CD4-positive, alpha-beta T cell (primary cell): ENCODE measurements at regions not wholly inside any gene's neighbourhood (a gene's known extent, or its start where the extent isn't known, plus 50 kb on each side); places are given as distances from the start of the nearest gene placed in this dataset.
"Not testable (repeated sequence)": the region's sequence is repeated elsewhere in the genome, so short reads cannot be mapped to it uniquely, and the experiment has no call there.

Experiments used
- ATAC-seq: fragments of 200-7000 bp; cut with Tn5 transposase; one replicate; pipeline ENCODE4 v1.10.0; 2022; ENCODE audit warnings: mild to moderate bottlenecking; ENCODE audit not compliant: poor library complexity
- CTCF ChIA-PET: fragments of 350-600 bp; sonication (Branson Sonifier 250); formaldehyde crosslinking; loops from one replicate; lab custom pipeline; 2021; ENCODE audit warnings: antibody characterized with exemption, inconsistent platforms; lab: Charles Lee
- POLR2A ChIA-PET: fragments of 350-600 bp; sonication (Branson Sonifier 250); formaldehyde crosslinking; loops from one replicate; lab custom pipeline; 2021; ENCODE audit warnings: antibody characterized with exemption, inconsistent platforms; lab: Charles Lee
- DNase-seq, 14 experiments: peaks; one replicate each; pipeline ENCODE4 v3.0.0-alpha.2; 2013 to 2020; ENCODE audit warnings: mixed read lengths in 2 of 14
- H3K27ac ChIP-seq, 2 donors: one replicate each; pipeline versions ENCODE4 v1.5.1 to v1.7.0; 2013; ENCODE audit warnings: low read length in 2 of 2, low read depth in 1 of 2, mild to moderate bottlenecking in 1 of 2
- H3K27me3 ChIP-seq, 2 experiments: 1 replicate in 1 of 2; 2 replicates in 1 of 2; pipeline versions ENCODE4 v1.6.1 to v1.7.0; 2013; ENCODE audit warnings: low read length in 2 of 2, control low read depth in 1 of 2, mild to moderate bottlenecking in 1 of 2, moderate library complexity in 1 of 2; ENCODE audit not compliant: insufficient read depth in 2 of 2, control insufficient read depth in 1 of 2
- H3K36me3 ChIP-seq: one replicate; pipeline ENCODE4 v1.6.1; 2013; ENCODE audit warnings: low read length, control low read depth; ENCODE audit not compliant: insufficient read depth
- H3K4me1 ChIP-seq: one replicate; pipeline ENCODE4 v1.6.1; 2013; ENCODE audit warnings: low read length, control low read depth; ENCODE audit not compliant: insufficient read depth
- H3K4me3 ChIP-seq: one replicate; pipeline ENCODE4 v1.5.1; 2013; ENCODE audit warnings: mild to moderate bottlenecking, low read length, moderate library complexity
- H3K9me3 ChIP-seq, 2 experiments: 1 replicate in 1 of 2; 2 replicates in 1 of 2; pipeline versions ENCODE4 v1.6.1 to v1.7.0; 2013; ENCODE audit warnings: low read length in 2 of 2, mild to moderate bottlenecking in 2 of 2, control low read depth in 1 of 2, moderate library complexity in 1 of 2; ENCODE audit not compliant: control insufficient read depth in 1 of 2, insufficient read depth in 1 of 2
- H3K27ac Mint-ChIP-seq: one replicate; pipeline ENCODE4 v1.8.0; 2020; ENCODE audit warnings: mixed read lengths
- H3K27me3 Mint-ChIP-seq: one replicate; pipeline ENCODE4 v1.8.0; 2021; ENCODE audit warnings: mixed read lengths
- H3K36me3 Mint-ChIP-seq: one replicate; pipeline ENCODE4 v1.8.0; 2021; ENCODE audit warnings: low read depth, mixed read lengths
- H3K4me1 Mint-ChIP-seq: one replicate; pipeline ENCODE4 v1.8.0; 2021; ENCODE audit warnings: low read depth, mixed read lengths
- H3K4me3 Mint-ChIP-seq: one replicate; pipeline ENCODE4 v1.8.0; 2020; ENCODE audit warnings: mild to moderate bottlenecking, mixed read lengths
- H3K9me3 Mint-ChIP-seq: one replicate; pipeline ENCODE4 v1.8.0; 2020; ENCODE audit warnings: mixed read lengths
- CTCF ChIP-seq: fragments of 200-600 bp; IDR thresholded peaks from one replicate; pipeline ENCODE4 v1.8.0; 2022; ENCODE audit warnings: antibody characterized with exemption, mild to moderate bottlenecking
- intact Hi-C, 2 experiments: fragments of 100-400 bp; cut with DNase I in 1 of 2; cut with micrococcal nuclease in 1 of 2; formaldehyde crosslinking; loops; one replicate each; pipeline versions ENCODE4 v1.15.1 to v1.9.0; 2023 to 2025; cut with DNase I, micrococcal nuclease

GRCh38 chr2:47720036-47720435 is 62.9 kb upstream of the MSH6 start:
- intact Hi-C loops = no loop called here
- ChIA-PET POLR2A (no interaction called here), CTCF (interaction anchor here (0.7 kb wide), 1 partner anchor 507 kb away, joined by 3 read pairs; no protein-coding TSS in a partner anchor)
- no peaks in the 10 kb centered on the region for H3K4me1 Mint-ChIP-seq
- H3K9me3 Mint-ChIP-seq = no peaks in the 10 kb centered on the region
- no peaks in the 10 kb centered on the region for H3K36me3 ChIP-seq
- no peak overlapping the region for H3K4me3 ChIP-seq
- no peaks in the 10 kb centered on the region for H3K27me3 ChIP-seq
- H3K9me3 ChIP-seq = no peaks in the 10 kb centered on the region
- ATAC-seq = no peak
- no peak overlapping the region for H3K27ac Mint-ChIP-seq
- H3K27ac ChIP-seq = no peak overlapping the region
- no peak overlapping the region for H3K4me3 Mint-ChIP-seq
- no peak for DNase-seq
- no peaks in the 10 kb centered on the region for H3K27me3 Mint-ChIP-seq
- TF ChIP-seq CTCF = no peak
- no peaks in the 10 kb centered on the region for H3K4me1 ChIP-seq
- no peaks in the 10 kb centered on the region for H3K36me3 Mint-ChIP-seq

GRCh38 chr2:47719099-47719498 is 63.8 kb upstream of the MSH6 start:
- H3K27me3 Mint-ChIP-seq = no peaks in the 10 kb centered on the region
- TF ChIP-seq CTCF = no peak
- no peak overlapping the region for H3K27ac Mint-ChIP-seq
- ChIA-PET CTCF (no interaction called here), POLR2A (no interaction called here)
- H3K9me3 ChIP-seq = no peaks in the 10 kb centered on the region
- H3K4me1 ChIP-seq = no peaks in the 10 kb centered on the region
- no peaks in the 10 kb centered on the region for H3K4me1 Mint-ChIP-seq
- no peak overlapping the region for H3K27ac ChIP-seq
- DNase-seq (no peak), ATAC-seq (no peak)
- no peaks in the 10 kb centered on the region for H3K9me3 Mint-ChIP-seq
- H3K36me3 ChIP-seq = no peaks in the 10 kb centered on the region
- no peak overlapping the region for H3K4me3 Mint-ChIP-seq
- intact Hi-C loops = no loop called here
- no peak overlapping the region for H3K4me3 ChIP-seq
- H3K27me3 ChIP-seq = no peaks in the 10 kb centered on the region
- H3K36me3 Mint-ChIP-seq = no peaks in the 10 kb centered on the region

- intact Hi-C loops, H3K36me3 ChIP-seq, H3K9me3 ChIP-seq, POLR2A ChIA-PET, H3K4me3 Mint-ChIP-seq, ATAC-seq, DNase-seq, H3K9me3 Mint-ChIP-seq, CTCF ChIA-PET, H3K4me1 ChIP-seq, H3K27me3 Mint-ChIP-seq, H3K27ac ChIP-seq, H3K27ac Mint-ChIP-seq, H3K4me1 Mint-ChIP-seq, H3K4me3 ChIP-seq, H3K36me3 Mint-ChIP-seq, H3K27me3 ChIP-seq: not testable (repeated sequence)
Observed at GRCh38 chr2:47716307-47716706, 66.6 kb upstream of the MSH6 start.

- H3K9me3 ChIP-seq = no peaks in the 10 kb centered on the region
- Mint-ChIP-seq H3K4me3 (no peak overlapping the region), H3K4me1 (no peaks in the 10 kb centered on the region), H3K36me3 (no peaks in the 10 kb centered on the region), H3K9me3 (no peaks in the 10 kb centered on the region), H3K27me3 (no peaks in the 10 kb centered on the region), H3K27ac (no peak overlapping the region)
- ATAC-seq = no peak
- H3K4me1 ChIP-seq = no peaks in the 10 kb centered on the region
- intact Hi-C loops = no loop called here
- H3K36me3 ChIP-seq = no peaks in the 10 kb centered on the region
- no peak for DNase-seq
- CTCF ChIA-PET = no interaction called here
- H3K27ac ChIP-seq = no peak overlapping the region
- no peak overlapping the region for H3K4me3 ChIP-seq
- no peaks in the 10 kb centered on the region for H3K27me3 ChIP-seq
- POLR2A ChIA-PET = no interaction called here
- no peak for TF ChIP-seq CTCF
Observed at GRCh38 chr2:47715552-47715951, 67.4 kb upstream of the MSH6 start.
